ENCODE measurements at regions not wholly inside any gene's neighbourhood (a gene's known extent, or its start where the extent isn't known, plus 50 kb on each side); places are given as distances from the start of the nearest gene placed in this dataset.

DNA sequence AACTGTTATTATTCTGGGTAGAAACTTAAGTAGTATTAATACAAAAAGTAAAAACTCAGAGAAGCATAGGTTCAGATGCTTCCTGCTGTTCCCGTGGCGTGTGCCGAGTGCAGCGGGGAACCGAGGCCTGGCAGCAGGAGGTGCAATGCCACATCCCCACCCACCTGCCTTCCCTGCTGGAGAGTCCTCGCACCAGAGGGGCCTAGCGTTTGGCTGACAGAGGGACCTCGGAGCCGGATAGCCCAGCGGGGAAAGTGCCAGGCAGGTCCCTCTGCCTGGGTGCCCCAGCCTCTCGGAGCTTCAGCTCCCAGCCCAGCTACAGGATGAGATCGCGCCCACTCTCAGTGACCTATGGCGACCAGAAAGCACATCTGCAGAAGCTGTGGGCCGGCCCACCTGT, 169.6 kb upstream of the GSE1 start:
- TF ChIP-seq, protein P1, sequence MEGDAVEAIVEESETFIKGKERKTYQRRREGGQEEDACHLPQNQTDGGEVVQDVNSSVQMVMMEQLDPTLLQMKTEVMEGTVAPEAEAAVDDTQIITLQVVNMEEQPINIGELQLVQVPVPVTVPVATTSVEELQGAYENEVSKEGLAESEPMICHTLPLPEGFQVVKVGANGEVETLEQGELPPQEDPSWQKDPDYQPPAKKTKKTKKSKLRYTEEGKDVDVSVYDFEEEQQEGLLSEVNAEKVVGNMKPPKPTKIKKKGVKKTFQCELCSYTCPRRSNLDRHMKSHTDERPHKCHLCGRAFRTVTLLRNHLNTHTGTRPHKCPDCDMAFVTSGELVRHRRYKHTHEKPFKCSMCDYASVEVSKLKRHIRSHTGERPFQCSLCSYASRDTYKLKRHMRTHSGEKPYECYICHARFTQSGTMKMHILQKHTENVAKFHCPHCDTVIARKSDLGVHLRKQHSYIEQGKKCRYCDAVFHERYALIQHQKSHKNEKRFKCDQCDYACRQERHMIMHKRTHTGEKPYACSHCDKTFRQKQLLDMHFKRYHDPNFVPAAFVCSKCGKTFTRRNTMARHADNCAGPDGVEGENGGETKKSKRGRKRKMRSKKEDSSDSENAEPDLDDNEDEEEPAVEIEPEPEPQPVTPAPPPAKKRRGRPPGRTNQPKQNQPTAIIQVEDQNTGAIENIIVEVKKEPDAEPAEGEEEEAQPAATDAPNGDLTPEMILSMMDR (IDR thresholded peaks at IDR 0.05; ENCODE audit: insufficient read depth, low read length, poor library complexity, severe bottlenecking), result no peak
- Histone ChIP-seq H3K27me3 (ENCODE audit: control insufficient read depth, insufficient read depth, low read length) (peaks cover 49% of the 10 kb centered on the region), H3K4me3 (ENCODE audit: low read depth, low read length) (no peak overlapping the region), H3K36me3 (ENCODE audit: control insufficient read depth, insufficient read depth, low read length) (no peaks in the 10 kb centered on the region)
- no peak for DNase-seq (ENCODE audit: low read depth)

DNA sequence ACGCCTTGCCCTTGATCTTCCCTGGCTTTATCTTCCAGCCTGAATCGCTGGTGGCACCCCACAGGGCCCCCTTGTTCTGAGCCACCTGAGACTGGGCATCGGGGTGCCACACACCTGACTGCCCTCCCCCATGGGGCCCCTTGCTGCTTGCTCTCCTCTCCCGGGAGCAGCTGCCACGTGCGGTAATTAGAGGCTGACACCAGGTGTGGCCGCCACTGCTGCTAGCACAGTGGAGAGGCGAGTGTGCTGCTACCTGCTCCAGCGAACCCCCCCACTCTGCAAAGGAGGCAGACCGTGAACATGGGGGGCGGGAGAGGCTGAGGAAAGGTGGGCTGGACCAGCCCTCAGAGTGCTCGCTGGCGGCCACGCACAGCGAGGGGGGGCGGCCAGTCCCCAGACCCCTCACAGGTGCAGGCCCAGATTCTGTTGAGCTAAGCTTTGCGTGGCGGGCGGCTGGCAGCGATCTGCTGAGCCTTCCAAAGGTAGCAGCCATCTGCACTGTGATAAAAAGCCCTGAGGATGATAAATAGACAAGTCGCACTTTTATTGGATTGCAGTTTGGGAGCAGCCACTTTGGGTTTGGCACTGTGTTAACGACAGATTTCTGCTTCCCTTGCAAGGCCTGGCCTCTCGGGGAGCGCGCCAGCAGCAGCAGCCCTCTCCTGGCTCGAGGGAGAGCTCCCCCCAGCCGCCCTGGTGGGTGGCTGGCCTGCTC, 167.9 kb upstream of the GSE1 start:
- peaks cover 53% of the 10 kb centered on the region for H3K27me3 ChIP-seq (ENCODE audit: control insufficient read depth, insufficient read depth, low read length)
- no peaks in the 10 kb centered on the region for H3K36me3 ChIP-seq (ENCODE audit: control insufficient read depth, insufficient read depth, low read length)
- no peak for DNase-seq (ENCODE audit: low read depth)
- TF ChIP-seq, protein P1 (IDR thresholded peaks at IDR 0.05; ENCODE audit: insufficient read depth, low read length, poor library complexity, severe bottlenecking), result no peak
- no peak overlapping the region for H3K4me3 ChIP-seq (ENCODE audit: low read depth, low read length)

DNA sequence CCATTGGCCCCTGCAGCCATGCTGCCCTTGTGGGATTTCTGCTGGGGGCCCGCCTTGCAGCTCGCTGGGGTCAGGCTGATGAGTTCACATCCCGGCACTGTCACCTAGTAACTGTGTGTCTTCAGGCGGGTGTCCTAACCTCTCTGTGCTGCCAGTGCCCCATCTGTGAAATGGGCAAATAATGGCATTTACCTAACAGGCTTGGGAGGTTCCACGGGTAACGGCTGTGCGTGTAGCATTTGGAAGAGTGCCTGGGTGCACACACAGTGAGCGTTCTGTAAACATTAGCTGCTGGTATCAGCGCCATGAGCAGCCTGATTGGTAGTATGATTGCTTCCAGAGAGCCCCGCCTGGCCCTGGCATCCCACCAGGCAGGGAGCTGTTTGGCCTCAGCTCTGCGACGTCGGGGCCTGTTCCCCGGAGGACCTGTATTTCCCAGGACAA, 167.3 kb upstream of the GSE1 start:
- DNase-seq (ENCODE audit: low read depth), result no peak
- TF ChIP-seq, protein P1 (IDR thresholded peaks at IDR 0.05; ENCODE audit: insufficient read depth, low read length, poor library complexity, severe bottlenecking), result no peak
- Histone ChIP-seq H3K36me3 (ENCODE audit: control insufficient read depth, insufficient read depth, low read length) (no peaks in the 10 kb centered on the region), H3K4me3 (ENCODE audit: low read depth, low read length) (no peak overlapping the region), H3K27me3 (ENCODE audit: control insufficient read depth, insufficient read depth, low read length) (peaks cover 53% of the 10 kb centered on the region)

DNA sequence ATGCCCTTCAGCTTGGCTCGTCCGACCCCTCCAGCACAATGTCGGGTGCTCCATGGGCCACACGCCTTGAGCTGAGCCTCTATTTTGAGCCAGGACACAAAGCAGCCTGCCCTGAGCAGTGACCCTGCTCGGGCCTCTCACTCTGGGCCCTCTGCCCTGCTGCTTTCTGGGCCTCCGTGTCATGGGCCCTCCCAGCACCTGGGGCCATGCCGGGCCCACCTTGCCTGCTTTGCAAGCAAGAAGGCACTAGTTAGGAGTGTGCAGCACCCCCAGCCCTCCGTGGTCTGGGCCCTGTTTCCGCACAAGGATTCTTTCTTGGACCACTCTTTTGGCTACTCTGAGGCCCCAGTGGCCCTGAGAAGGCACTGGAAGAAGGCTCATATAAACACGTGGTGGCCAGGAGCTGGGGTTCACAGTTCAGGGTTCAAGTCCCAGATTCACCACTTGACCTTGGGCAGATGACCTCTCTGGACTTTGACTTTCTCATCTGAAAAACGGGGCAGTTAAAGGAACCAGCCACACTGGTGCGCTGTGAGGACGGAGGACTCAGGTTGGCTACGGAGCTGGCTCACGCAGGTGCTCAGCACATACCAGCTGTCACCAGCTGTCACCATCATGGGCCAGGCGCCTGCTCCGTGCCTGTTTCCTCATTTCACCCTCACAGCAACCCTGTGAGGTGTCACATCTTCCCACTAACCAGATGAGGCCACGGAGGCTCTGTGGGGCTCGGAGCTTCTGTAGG, 166.0 kb upstream of the GSE1 start:
- peaks cover 56% of the 10 kb centered on the region for H3K27me3 ChIP-seq (ENCODE audit: control insufficient read depth, insufficient read depth, low read length)
- TF ChIP-seq, protein P1 (IDR thresholded peaks at IDR 0.05; ENCODE audit: insufficient read depth, low read length, poor library complexity, severe bottlenecking), result no peak
- DNase-seq (ENCODE audit: low read depth), result no peak

DNA sequence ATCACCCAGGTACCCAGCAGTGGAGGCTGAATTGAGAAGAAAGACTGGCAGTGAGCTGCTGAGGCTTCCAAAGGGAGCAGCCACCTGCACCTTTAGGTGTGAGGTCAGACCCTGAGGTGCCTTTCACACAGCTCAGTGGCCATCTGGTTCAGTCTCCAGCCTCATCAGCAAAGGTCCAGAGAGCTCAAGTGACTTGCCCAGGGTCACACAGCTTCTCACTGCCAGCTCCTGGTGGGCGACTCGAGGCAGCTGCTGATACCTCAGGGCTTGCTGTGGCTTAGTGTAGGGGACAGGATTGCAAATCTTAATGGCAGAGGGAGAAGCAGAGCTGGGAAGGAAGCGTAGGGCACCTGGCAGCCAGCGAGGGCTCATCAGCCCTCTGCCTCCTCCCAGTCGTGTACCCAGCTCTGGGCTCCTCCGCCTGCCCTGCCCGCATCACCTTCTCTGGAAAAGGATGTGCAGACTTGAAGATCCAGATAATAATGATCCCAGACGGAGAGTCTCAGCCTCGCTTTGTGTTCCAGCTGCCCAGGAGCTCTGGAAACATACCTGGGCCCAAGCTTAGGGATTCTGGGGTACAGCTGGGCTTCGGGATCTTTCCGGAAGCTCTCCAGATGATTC, 165.3 kb upstream of the GSE1 start:
- TF ChIP-seq, protein P1 (IDR thresholded peaks at IDR 0.05; ENCODE audit: insufficient read depth, low read length, poor library complexity, severe bottlenecking), result no peak
- Histone ChIP-seq H3K27me3 (ENCODE audit: control insufficient read depth, insufficient read depth, low read length) (peaks cover 63% of the 10 kb centered on the region), H3K4me3 (ENCODE audit: low read depth, low read length) (no peak overlapping the region)

More for the DNA sequence above, 166.0 kb upstream of the GSE1 start:
- Histone ChIP-seq H3K4me3 (ENCODE audit: low read depth, low read length) (no peak overlapping the region), H3K36me3 (ENCODE audit: control insufficient read depth, insufficient read depth, low read length) (no peaks in the 10 kb centered on the region)

More for the DNA sequence above, 165.3 kb upstream of the GSE1 start:
- no peaks in the 10 kb centered on the region for H3K36me3 ChIP-seq (ENCODE audit: control insufficient read depth, insufficient read depth, low read length)
- no peak for DNase-seq (ENCODE audit: low read depth)

All from kidney epithelial cell (primary cell).